ENCODE measurements at regions not wholly inside any gene's neighbourhood (a gene's known extent, or its start where the extent isn't known, plus 50 kb on each side); places are given as distances from the start of the nearest gene placed in this dataset.
A peak's percentile ranks its signal among the peaks of the same experiment; 100 is the strongest.

DNA sequence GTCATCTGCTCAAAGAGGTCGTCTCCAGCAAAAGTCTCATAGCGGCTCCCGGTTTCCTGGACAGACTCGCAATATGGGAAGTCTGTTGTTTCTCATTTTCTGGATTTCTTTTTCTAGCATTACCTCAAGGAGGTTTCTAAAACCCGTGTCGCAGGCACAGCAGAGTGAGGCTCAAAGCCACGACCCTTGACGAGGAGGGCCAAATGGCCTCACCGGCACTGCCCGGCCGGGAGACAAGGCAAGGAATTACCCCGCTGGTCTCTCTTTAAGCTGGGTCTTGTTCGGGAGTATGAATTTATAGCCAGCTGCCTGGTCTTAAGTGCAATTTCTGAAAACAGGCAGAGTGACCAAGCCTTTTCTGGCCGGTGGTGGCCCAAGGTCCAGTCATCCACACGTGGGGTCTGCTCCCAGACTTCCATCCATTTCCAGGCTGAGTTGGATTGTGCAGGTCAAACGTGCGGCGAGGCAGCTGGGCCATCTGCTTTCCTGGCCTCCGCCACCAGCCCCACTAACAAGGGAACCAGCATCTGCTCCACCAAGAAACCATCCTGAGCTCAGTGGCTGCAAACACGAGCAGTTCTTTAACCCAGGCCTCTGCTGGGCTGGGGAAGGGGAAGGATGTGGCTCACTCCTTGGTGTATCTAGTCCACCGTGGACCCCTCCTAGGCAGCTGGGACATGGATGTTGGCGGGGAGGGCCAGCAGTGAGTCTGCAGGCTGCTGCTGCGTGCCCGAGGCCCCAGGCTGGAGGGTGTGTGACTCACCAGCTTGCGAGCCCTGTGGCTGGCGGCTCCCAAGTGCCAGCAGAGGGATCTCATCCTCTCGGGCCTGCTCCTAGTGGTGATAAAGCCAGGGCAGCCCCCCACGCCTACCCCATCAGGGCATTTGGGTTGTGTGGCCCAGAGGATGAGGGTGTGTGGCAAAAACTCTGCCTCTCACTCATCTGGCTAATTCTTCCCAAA is 55.6 kb upstream of the COL5A1 start:
- no peaks in the 10 kb centered on the region for H3K27me3 ChIP-seq (ENCODE audit: control insufficient read depth, insufficient read depth, low read length, poor library complexity, severe bottlenecking)
- H3K36me3 Mint-ChIP-seq (ENCODE audit: low read depth), result no peaks in the 10 kb centered on the region
- no peak overlapping the region for H3K9ac ChIP-seq (ENCODE audit: extremely low read depth, low read length, poor library complexity, severe bottlenecking)
- peaks cover 4% of the 10 kb centered on the region for H3K9me3 Mint-ChIP-seq
- no peak overlapping the region for H3K27ac Mint-ChIP-seq
- H3K27ac ChIP-seq (ENCODE audit: low read depth, low read length), result no peak overlapping the region
- WGBS, 2 experiments (ENCODE audit: insufficient coverage in 1 of 2, insufficient read length in 1 of 2), result 87 to 91% methylated on average over 20 to 28 of the region's 28 CpGs
- peak; percentile 69 for DNase-seq
- H3K27me3 Mint-ChIP-seq (ENCODE audit: insufficient read depth), result peaks cover 2% of the 10 kb centered on the region
- H3K4me3 ChIP-seq (ENCODE audit: low read length), result no peak overlapping the region
- no peak overlapping the region for H3K4me3 Mint-ChIP-seq
- no peaks in the 10 kb centered on the region for H3K4me1 ChIP-seq (ENCODE audit: control insufficient read depth, insufficient read depth, low read length)
- peaks cover under 1% of the 10 kb centered on the region for H3K9me3 ChIP-seq (ENCODE audit: control insufficient read depth, low read length)
- TF ChIP-seq, protein P1, sequence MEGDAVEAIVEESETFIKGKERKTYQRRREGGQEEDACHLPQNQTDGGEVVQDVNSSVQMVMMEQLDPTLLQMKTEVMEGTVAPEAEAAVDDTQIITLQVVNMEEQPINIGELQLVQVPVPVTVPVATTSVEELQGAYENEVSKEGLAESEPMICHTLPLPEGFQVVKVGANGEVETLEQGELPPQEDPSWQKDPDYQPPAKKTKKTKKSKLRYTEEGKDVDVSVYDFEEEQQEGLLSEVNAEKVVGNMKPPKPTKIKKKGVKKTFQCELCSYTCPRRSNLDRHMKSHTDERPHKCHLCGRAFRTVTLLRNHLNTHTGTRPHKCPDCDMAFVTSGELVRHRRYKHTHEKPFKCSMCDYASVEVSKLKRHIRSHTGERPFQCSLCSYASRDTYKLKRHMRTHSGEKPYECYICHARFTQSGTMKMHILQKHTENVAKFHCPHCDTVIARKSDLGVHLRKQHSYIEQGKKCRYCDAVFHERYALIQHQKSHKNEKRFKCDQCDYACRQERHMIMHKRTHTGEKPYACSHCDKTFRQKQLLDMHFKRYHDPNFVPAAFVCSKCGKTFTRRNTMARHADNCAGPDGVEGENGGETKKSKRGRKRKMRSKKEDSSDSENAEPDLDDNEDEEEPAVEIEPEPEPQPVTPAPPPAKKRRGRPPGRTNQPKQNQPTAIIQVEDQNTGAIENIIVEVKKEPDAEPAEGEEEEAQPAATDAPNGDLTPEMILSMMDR (conservative IDR thresholded peaks at IDR 0.05), result no peak
- peaks cover 12% of the 10 kb centered on the region for H3K4me1 Mint-ChIP-seq
- no peaks in the 10 kb centered on the region for H3K36me3 ChIP-seq (ENCODE audit: control insufficient read depth, insufficient read depth, low read length)

DNA sequence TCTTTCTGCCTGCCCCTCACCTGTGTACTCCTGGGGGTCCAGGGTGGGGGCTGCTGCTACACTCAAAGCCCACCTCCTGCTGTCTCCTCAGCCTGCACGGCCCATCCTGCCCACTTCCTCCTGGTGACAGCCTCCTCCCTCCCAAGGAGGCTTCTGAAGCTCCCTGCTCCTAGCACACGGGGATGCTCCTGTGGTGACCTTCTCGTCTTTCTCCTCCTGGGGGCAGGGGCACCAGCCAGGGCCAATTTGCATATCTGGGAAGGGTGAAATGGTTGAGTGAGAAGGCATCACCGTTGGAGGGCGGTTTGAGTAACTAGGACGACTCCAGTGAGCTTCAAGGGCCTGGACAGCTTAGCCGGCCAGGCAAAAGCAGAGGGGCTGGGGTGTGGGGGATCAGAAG is 51.9 kb upstream of the COL5A1 start:
- no peaks in the 10 kb centered on the region for H3K36me3 Mint-ChIP-seq (ENCODE audit: low read depth)
- no peaks in the 10 kb centered on the region for H3K9me3 ChIP-seq (ENCODE audit: control insufficient read depth, low read length)
- H3K9me3 Mint-ChIP-seq, result peaks cover 1% of the 10 kb centered on the region
- H3K36me3 ChIP-seq (ENCODE audit: control insufficient read depth, insufficient read depth, low read length), result no peaks in the 10 kb centered on the region
- H3K27ac ChIP-seq (ENCODE audit: low read depth, low read length), result no peak overlapping the region
- peak overlapping the region; percentile 88 for H3K27ac Mint-ChIP-seq
- H3K9ac ChIP-seq (ENCODE audit: extremely low read depth, low read length, poor library complexity, severe bottlenecking), result no peak overlapping the region
- no peaks in the 10 kb centered on the region for H3K27me3 ChIP-seq (ENCODE audit: control insufficient read depth, insufficient read depth, low read length, poor library complexity, severe bottlenecking)
- TF ChIP-seq, protein P1 (conservative IDR thresholded peaks at IDR 0.05), result peak; percentile 30
- DNase-seq, result peak; percentile 82
- H3K4me3 Mint-ChIP-seq, result no peak overlapping the region
- peaks cover 10% of the 10 kb centered on the region for H3K4me1 ChIP-seq (ENCODE audit: control insufficient read depth, insufficient read depth, low read length)
- H3K4me3 ChIP-seq (ENCODE audit: low read length), result no peak overlapping the region
- 69% methylated on average over 4 to 7 of the region's 7 CpGs for WGBS, 2 experiments (ENCODE audit: insufficient coverage in 1 of 2, insufficient read length in 1 of 2)
- H3K27me3 Mint-ChIP-seq (ENCODE audit: insufficient read depth), result peaks cover 2% of the 10 kb centered on the region
- peaks cover 27% of the 10 kb centered on the region for H3K4me1 Mint-ChIP-seq

DNA sequence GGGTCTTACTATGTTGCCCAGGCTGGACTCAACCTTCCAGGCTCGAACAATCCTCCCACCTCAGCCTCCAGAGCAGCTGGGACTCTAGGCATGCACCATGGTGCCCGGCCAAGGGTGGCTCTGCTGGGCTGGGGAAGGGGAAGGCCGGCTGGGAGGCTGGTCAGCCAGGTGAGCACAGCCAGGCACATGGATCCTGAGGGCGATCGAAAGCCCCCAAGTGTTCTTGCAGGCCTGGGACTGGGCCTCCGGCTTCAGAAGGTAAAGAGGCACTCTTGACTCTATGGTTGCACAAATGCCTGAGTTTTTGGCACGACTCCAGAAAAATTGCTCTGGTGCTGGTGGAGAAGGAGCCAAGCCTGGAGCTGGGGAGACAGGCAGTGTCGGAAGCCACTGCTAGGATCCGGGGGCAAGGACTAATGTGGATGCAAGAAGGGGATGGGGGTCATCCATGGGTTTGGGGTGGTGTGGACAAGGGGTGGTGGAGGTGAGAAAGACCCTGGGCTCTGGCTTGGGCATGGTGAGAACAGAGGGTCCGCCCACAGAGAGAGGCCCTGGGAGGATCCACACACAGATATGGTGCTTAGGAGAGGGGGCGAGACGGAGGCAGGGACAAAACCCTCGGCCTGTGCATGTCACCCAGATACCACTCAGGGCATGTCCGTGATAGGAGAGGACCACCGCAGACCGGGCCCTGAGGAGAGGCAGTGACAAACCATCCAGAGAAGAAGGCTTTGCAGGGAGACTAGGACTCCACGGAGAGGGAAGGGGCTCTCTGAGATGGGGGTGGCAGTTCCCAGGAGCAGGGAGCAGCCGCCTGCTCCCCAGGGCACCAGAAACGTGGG is 51.1 kb upstream of the COL5A1 start:
- peak overlapping the region; percentile 98 for H3K27ac Mint-ChIP-seq

More for the DNA sequence above, 51.1 kb upstream of the COL5A1 start:
- Histone ChIP-seq H3K4me3 (ENCODE audit: low read length) (no peak overlapping the region), H3K4me1 (ENCODE audit: control insufficient read depth, insufficient read depth, low read length) (peaks cover 10% of the 10 kb centered on the region), H3K9ac (ENCODE audit: extremely low read depth, low read length, poor library complexity, severe bottlenecking) (no peak overlapping the region), H3K9me3 (ENCODE audit: control insufficient read depth, low read length) (no peaks in the 10 kb centered on the region), H3K27me3 (ENCODE audit: control insufficient read depth, insufficient read depth, low read length, poor library complexity, severe bottlenecking) (no peaks in the 10 kb centered on the region), H3K36me3 (ENCODE audit: control insufficient read depth, insufficient read depth, low read length) (no peaks in the 10 kb centered on the region), H3K27ac (ENCODE audit: low read depth, low read length) (no peak overlapping the region)
- 77 to 91% methylated on average over 13 to 19 of the region's 19 CpGs for WGBS, 2 experiments (ENCODE audit: insufficient coverage in 1 of 2, insufficient read length in 1 of 2)
- H3K4me3 Mint-ChIP-seq, result peak overlapping the region; percentile 14
- peak; percentile 79 for DNase-seq
- peaks cover 27% of the 10 kb centered on the region for H3K4me1 Mint-ChIP-seq
- H3K9me3 Mint-ChIP-seq, result peaks cover 1% of the 10 kb centered on the region
- TF ChIP-seq, protein P1 (conservative IDR thresholded peaks at IDR 0.05), result no peak
- no peaks in the 10 kb centered on the region for H3K36me3 Mint-ChIP-seq (ENCODE audit: low read depth)
- no peaks in the 10 kb centered on the region for H3K27me3 Mint-ChIP-seq (ENCODE audit: insufficient read depth)

Measured in endodermal cell (in vitro differentiated cells).